ENCODE measurements at regions not wholly inside any gene's neighbourhood (a gene's known extent, or its start where the extent isn't known, plus 50 kb on each side); places are given as distances from the start of the nearest gene placed in this dataset.

DNA sequence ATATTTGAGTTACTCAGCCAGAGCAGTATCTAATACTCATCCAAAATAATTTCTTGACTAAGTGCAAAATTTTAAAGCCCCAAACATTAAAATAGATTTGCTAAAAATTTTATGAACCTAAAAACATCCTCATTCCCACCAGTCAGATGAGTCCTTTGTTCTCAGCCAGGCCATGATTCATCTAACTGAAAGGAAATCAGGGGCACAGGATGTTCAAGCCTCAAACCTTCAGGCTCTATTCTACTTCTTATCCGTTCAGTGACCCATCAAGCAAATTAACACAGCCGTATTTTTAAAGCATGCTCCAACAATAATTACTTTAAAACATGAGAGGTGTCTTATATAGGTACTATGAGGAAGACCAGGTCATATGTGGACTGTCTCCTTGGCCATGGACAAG is 176.5 kb upstream of the MON1B start:
- DNase-seq (ENCODE audit: low read depth) (no peak), FAIRE-seq (no peak)
- Histone ChIP-seq H2AFZ (ENCODE audit: low read depth, low read length) (no peak overlapping the region), H3K27me3 (ENCODE audit: insufficient read depth, low read length) (no peaks in the 10 kb centered on the region), H3K27ac (ENCODE audit: low read depth, low read length) (no peak overlapping the region), H3K9me3 (ENCODE audit: insufficient read depth, low read depth, low read length) (no peaks in the 10 kb centered on the region), H3K4me1 (ENCODE audit: insufficient read depth, low read length) (no peaks in the 10 kb centered on the region), H3K4me2 (ENCODE audit: low read length) (no peak overlapping the region), H3K79me2 (ENCODE audit: insufficient read depth, low read length) (no peaks in the 10 kb centered on the region), H3K4me3 (ENCODE audit: insufficient read depth, low read depth, low read length) (no peak overlapping the region), H3K9ac (ENCODE audit: low read length) (no peak overlapping the region), H3K36me3 (ENCODE audit: insufficient read depth, low read length) (no peaks in the 10 kb centered on the region), H4K20me1 (ENCODE audit: insufficient read depth, low read length) (no peaks in the 10 kb centered on the region)
- no peak overlapping the region for H3K4me3 Mint-ChIP-seq (ENCODE audit: unreplicated experiment)
- H3K27ac Mint-ChIP-seq (ENCODE audit: unreplicated experiment), result no peak overlapping the region
- H3K4me1 Mint-ChIP-seq (ENCODE audit: low read depth, unreplicated experiment), result no peaks in the 10 kb centered on the region
- H3K27me3 Mint-ChIP-seq (ENCODE audit: low read depth, unreplicated experiment), result no peaks in the 10 kb centered on the region
- no peaks in the 10 kb centered on the region for H3K9me3 Mint-ChIP-seq (ENCODE audit: unreplicated experiment)
- no peaks in the 10 kb centered on the region for H3K36me3 Mint-ChIP-seq (ENCODE audit: low read depth, unreplicated experiment)
- TF ChIP-seq EZH2 (IDR thresholded peaks at IDR 0.05; ENCODE audit: insufficient read depth, low read length), result no peak
- TF ChIP-seq, protein P1, sequence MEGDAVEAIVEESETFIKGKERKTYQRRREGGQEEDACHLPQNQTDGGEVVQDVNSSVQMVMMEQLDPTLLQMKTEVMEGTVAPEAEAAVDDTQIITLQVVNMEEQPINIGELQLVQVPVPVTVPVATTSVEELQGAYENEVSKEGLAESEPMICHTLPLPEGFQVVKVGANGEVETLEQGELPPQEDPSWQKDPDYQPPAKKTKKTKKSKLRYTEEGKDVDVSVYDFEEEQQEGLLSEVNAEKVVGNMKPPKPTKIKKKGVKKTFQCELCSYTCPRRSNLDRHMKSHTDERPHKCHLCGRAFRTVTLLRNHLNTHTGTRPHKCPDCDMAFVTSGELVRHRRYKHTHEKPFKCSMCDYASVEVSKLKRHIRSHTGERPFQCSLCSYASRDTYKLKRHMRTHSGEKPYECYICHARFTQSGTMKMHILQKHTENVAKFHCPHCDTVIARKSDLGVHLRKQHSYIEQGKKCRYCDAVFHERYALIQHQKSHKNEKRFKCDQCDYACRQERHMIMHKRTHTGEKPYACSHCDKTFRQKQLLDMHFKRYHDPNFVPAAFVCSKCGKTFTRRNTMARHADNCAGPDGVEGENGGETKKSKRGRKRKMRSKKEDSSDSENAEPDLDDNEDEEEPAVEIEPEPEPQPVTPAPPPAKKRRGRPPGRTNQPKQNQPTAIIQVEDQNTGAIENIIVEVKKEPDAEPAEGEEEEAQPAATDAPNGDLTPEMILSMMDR (IDR thresholded peaks at IDR 0.05; ENCODE audit: insufficient read depth, low read depth, low read length), result no peak

DNA sequence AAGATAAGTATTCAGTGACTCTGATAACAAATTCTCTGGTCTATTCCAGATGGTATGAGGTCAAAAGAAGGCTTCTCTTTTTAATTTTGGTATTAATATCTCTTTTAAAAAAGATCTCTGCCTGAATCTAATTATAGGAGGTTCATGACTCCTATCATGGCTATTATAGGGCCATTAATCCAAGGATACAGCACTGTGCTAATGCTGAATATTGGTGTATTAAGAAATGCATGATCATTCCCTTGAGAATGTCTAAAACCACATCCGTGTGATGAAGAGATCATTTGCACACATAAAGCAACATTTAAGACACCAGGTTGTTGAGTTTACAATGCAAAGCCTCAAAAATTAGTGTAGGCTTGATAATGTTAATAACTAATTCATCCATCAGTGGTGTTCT is 160.4 kb upstream of the MON1B start:
- Histone ChIP-seq H3K4me3 (ENCODE audit: insufficient read depth, low read depth, low read length) (no peak overlapping the region), H2AFZ (ENCODE audit: low read depth, low read length) (no peak overlapping the region), H3K79me2 (ENCODE audit: insufficient read depth, low read length) (no peaks in the 10 kb centered on the region), H3K27me3 (ENCODE audit: insufficient read depth, low read length) (no peaks in the 10 kb centered on the region), H3K27ac (ENCODE audit: low read depth, low read length) (no peak overlapping the region), H3K9ac (ENCODE audit: low read length) (no peak overlapping the region), H3K4me1 (ENCODE audit: insufficient read depth, low read length) (no peaks in the 10 kb centered on the region), H4K20me1 (ENCODE audit: insufficient read depth, low read length) (no peaks in the 10 kb centered on the region), H3K36me3 (ENCODE audit: insufficient read depth, low read length) (no peaks in the 10 kb centered on the region), H3K9me3 (ENCODE audit: insufficient read depth, low read depth, low read length) (no peaks in the 10 kb centered on the region), H3K4me2 (ENCODE audit: low read length) (no peak overlapping the region)
- no peaks in the 10 kb centered on the region for H3K36me3 Mint-ChIP-seq (ENCODE audit: low read depth, unreplicated experiment)
- H3K9me3 Mint-ChIP-seq (ENCODE audit: unreplicated experiment), result peaks cover 2% of the 10 kb centered on the region
- no peaks in the 10 kb centered on the region for H3K27me3 Mint-ChIP-seq (ENCODE audit: low read depth, unreplicated experiment)
- H3K27ac Mint-ChIP-seq (ENCODE audit: unreplicated experiment), result no peak overlapping the region
- TF ChIP-seq, protein P1 (IDR thresholded peaks at IDR 0.05; ENCODE audit: insufficient read depth, low read depth, low read length), result no peak
- no peak for TF ChIP-seq EZH2 (IDR thresholded peaks at IDR 0.05; ENCODE audit: insufficient read depth, low read length)
- no peak overlapping the region for H3K4me3 Mint-ChIP-seq (ENCODE audit: unreplicated experiment)
- no peak for FAIRE-seq
- no peak for DNase-seq (ENCODE audit: low read depth)
- no peaks in the 10 kb centered on the region for H3K4me1 Mint-ChIP-seq (ENCODE audit: low read depth, unreplicated experiment)

DNA sequence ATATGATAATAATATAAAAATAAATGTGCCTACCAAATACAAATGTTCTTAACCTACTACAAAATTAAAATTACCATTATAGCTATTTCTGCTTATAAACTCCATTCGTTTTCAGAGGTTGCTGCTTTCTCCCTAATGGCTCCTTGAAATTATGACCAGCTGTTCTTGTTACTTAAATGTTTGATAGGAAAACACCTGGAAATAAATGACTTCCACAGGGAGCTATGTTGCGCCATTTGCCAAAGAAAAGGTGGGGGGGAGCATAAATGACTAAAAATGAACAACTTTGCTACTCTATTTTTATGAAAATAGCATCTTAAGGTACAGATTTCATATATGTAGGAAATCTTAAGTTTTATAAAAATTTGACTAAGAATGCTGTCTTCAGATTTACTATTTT is 157.5 kb upstream of the MON1B start:
- Mint-ChIP-seq H3K9me3 (ENCODE audit: unreplicated experiment) (peaks cover 2% of the 10 kb centered on the region), H3K27me3 (ENCODE audit: low read depth, unreplicated experiment) (no peaks in the 10 kb centered on the region), H3K4me3 (ENCODE audit: unreplicated experiment) (no peak overlapping the region)

More for the DNA sequence above, 157.5 kb upstream of the MON1B start:
- TF ChIP-seq EZH2 (IDR thresholded peaks at IDR 0.05; ENCODE audit: insufficient read depth, low read length), result no peak
- TF ChIP-seq, protein P1 (IDR thresholded peaks at IDR 0.05; ENCODE audit: insufficient read depth, low read depth, low read length), result no peak
- no peaks in the 10 kb centered on the region for H3K9me3 ChIP-seq (ENCODE audit: insufficient read depth, low read depth, low read length)
- FAIRE-seq, result no peak
- H3K27ac ChIP-seq (ENCODE audit: low read depth, low read length), result no peak overlapping the region
- no peak for DNase-seq (ENCODE audit: low read depth)
- H3K36me3 ChIP-seq (ENCODE audit: insufficient read depth, low read length), result no peaks in the 10 kb centered on the region
- H3K79me2 ChIP-seq (ENCODE audit: insufficient read depth, low read length), result no peaks in the 10 kb centered on the region
- no peak overlapping the region for H2AFZ ChIP-seq (ENCODE audit: low read depth, low read length)
- no peak overlapping the region for H3K27ac Mint-ChIP-seq (ENCODE audit: unreplicated experiment)
- H3K4me2 ChIP-seq (ENCODE audit: low read length), result no peak overlapping the region
- no peaks in the 10 kb centered on the region for H3K4me1 Mint-ChIP-seq (ENCODE audit: low read depth, unreplicated experiment)
- H3K9ac ChIP-seq (ENCODE audit: low read length), result no peak overlapping the region
- H3K4me3 ChIP-seq (ENCODE audit: insufficient read depth, low read depth, low read length), result no peak overlapping the region
- no peaks in the 10 kb centered on the region for H3K4me1 ChIP-seq (ENCODE audit: insufficient read depth, low read length)
- H4K20me1 ChIP-seq (ENCODE audit: insufficient read depth, low read length), result no peaks in the 10 kb centered on the region
- no peaks in the 10 kb centered on the region for H3K36me3 Mint-ChIP-seq (ENCODE audit: low read depth, unreplicated experiment)
- H3K27me3 ChIP-seq (ENCODE audit: insufficient read depth, low read length), result no peaks in the 10 kb centered on the region

Data from astrocyte (in vitro differentiated cells and primary cell).